ENCODE measurements at regions not wholly inside any gene's neighbourhood (a gene's known extent, or its start where the extent isn't known, plus 50 kb on each side); places are given as distances from the start of the nearest gene placed in this dataset.

DNA sequence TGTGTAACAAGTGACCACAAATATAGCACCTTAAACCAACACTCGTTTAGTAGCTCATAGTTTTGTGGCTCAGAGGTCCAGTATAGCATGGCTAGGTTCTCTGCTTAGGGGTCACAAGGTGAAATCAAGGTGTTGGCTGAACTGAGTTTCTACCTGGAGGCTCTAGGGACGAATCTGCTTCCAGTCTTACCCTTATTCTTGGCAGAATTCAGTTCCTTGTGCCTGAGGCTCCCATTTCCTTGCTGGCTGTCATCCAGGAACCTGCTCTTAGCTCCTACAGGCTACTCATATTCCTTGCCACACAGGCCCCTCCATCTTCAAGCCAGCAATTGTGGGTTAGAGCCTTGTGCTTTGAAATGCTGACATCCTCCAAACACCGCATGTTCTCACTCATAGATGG lies 212.3 kb upstream of the CDH13 start:
- DNase-seq = no peak

DNA sequence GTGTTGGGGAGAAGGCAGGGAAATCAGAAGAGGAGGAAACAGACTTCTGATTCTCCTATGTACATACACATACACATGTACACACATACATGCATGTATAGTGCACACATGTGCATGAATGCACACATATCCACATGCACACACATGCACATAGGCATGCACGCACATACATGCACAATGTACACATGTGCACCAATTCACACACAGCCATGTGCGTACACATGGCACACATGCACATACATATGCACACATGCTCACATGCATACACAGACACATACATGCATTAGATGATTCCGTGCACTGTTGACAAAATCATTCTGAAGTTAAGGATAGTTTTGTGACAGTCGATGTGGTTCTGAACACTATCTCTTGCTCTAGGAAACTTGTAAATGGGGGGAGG lies 214.0 kb upstream of the CDH13 start:
- DNase-seq = no peak

DNA sequence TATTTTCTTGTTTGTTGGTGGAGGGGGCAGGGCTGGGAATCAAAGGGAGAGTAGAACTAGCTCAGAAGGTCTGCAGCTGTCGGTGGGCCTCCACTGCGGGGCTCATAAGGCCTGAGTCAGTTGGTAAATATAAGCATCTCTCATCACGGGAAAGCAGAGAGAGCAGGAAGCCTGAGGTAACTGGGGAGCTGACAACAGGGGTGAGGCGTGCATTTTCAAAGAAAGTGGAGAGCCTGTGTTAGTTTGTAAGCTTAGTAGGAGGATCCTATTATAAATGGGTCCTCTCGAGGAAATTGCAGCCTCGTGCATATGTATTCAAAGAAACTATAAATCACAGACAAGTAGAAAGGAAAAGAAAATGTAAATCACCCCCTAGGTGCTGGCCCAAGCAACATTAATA lies 221.0 kb upstream of the CDH13 start:
- DNase-seq = no peak

DNA sequence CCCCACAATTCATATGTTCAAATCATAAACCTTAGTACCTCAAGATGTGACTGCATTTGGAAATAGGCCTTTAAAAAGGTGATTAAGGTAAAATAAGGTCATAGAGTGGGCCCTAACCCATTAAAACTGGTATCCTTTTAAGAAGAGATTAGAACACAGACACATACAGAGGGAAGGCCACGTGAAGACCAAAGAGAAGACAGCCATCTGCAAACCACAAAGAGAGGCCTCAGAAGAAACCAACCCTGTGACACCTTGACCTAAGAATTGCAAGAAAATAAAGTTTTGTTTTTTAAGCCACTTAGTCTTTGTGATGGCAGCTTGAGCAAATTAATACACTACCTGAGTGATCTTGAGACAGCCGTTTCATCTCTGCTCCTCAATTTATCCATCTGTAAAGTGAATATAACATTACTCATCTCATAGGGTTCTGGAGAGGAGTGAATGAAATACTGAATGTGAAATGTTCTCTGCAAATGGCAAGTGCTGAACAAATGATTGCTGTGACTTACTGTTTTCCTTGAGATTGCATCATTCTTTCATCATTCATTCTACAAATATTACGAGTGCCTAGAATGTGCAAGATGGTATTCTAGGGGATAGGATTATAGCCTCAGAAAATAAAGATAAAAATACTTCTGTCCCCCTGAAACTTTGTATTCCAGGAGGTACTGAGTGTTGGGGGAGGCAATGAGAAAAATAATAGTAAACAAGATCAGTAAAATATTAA lies 222.0 kb upstream of the CDH13 start:
- DNase-seq = no peak

DNA sequence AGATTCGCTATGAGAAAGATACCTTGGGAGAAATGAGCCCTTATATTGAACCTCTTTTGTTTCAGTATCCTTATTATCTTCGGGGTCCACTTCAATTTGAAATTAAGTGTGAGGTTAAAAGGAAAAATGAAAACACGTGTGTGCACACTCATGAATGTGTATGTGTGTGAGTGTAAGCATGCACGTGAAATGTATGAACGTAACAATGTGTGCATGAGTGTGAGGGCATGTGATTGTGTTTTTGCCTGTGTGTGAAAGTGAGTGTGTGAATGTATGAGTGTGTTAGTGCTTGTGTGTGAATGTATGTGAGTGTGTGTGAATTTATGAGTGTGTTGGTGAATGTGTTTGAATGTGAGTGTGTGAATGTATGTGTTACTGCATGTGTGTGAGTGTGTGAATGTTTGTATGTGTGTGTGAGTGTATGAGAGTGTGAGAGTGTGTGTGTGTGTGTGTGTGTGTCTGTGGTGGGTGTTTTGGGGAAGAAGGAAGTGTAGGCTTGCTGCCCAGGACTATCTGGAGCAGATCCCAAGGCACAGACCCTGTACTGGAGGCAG lies 224.0 kb upstream of the CDH13 start:
- DNase-seq = no peak

DNA sequence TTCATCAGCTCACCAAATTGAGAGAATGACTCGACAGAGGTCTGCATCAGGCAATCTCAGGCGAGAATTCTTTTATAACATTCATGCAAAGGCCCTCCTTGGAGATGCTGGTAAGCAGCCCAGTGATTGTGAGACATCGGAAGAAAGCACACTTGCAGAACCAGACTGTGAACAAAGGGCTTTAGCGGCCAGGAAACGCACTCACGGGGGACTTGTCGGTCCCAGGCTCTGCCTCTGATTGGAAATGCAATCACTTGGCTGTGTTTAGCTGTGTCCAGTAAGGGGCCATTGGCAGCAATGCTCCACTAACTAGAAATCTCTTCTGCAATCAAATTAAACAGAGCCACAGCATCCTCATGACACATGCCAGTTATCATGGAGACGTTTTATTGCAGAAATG lies 226.7 kb upstream of the CDH13 start:
- peak in 3 of 58 donors; percentile 5 to 34 (median 22) for DNase-seq

DNA sequence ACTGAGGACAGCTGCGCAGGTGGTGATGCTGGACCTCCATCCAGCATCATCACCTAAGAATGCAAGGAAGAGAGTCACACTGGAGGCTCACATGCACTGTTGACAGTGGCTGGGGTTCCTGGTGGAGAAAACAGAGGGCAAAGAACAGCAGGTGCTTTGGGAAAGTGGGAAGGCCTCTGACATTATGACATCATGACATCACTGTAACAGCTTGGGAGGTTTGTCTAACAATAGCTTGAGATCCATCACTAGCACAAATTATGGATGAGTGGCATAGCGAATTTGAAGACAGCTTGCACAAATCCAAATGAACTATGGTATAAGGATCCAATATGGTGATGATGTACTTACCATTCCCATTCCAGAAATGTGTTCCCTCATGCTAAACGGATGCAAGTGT lies 226.5 kb upstream of the MPHOSPH6 start:
- no peak for DNase-seq

DNA sequence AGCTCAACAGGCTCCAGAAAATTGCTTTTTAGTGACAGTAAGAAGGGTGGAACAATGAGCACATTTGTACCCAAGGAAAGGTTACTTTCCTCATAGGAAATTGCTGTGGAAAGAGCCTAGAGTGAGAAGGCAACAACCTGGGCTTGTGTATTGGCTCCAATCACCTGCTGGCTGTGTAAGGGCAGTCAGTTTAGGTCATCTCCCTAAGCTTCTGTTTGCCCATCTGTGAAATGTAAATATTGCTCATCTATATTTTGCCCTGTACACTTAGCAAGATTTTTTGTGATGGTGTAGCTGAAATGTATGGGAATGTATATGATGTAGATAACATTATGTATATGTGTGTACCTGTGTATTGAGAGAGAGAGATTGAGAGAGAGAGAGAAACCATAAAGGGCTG lies 225.2 kb upstream of the MPHOSPH6 start:
- no peak for DNase-seq

DNA sequence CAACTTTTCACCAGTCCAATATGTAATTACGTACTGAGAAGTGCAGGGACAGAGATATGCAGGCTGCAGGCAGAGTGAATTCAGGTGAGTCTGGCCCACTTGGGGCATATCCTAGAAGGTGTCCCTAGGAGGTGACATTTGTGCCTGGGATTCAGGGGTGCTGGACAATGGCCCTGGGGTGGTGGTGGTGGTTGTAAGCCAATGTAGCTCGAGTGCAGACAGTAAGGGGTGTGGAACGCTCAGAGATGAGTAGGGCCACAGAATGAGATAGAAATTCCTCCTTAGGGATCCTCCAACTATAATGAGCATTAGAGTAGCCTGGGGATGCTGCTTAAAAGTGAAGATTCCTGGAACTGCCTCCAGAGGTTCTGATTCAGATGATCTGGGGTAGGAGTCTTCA lies 221.7 kb upstream of the MPHOSPH6 start:
- DNase-seq = no peak

DNA sequence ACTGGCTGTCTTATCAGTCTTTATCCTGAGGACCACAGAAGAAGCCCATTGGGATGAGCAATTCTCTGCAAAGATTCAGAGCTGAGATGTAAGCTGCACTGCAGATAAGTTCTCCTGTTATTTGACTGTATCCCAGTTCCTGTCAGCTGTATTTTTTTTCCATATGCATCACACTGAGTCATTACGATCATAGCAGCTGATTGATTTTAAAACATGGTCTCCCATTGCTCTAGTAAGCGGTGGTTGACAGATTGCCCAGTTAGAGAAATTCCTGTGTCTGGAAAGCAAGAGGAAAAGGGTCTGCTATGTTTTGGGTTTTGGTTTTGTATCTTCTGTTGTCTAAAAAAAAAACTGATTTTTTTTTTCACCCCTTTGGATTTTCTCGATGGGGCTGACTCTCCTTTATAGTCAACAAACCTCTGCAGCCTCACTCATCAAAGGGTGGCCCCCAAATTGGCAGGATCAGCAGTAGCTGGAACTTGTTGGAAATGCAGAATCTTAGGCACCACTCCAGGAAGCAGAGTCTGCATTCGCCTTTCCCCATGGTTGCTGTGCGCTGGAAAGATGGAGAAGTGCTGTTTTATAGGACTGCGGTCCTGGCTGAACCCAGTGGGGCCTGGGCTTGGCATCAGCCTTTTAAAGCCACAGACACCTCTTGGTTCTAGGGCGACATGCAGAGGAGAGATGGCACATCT lies 220.1 kb upstream of the MPHOSPH6 start:
- DNase-seq = no peak

DNA sequence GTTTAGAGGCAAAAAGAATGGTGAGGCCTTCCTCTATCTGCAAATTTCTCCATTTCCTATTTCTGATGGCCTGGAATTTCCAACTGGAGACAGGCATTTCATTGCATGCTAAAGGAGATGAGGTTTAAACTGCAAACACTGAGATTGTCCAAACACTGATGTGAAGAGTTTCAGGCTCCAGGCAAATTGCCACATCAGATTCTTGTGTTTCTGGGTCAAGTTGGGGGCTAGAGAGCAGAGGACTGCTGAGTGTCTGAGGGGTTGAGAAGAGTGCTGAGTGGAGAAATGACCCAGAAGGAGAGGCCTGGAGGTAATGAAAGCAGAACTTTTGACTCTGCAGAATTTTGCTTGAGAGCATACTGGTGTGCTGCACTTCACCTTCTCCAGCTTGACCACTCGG lies 216.7 kb upstream of the MPHOSPH6 start:
- DNase-seq = no peak

DNA sequence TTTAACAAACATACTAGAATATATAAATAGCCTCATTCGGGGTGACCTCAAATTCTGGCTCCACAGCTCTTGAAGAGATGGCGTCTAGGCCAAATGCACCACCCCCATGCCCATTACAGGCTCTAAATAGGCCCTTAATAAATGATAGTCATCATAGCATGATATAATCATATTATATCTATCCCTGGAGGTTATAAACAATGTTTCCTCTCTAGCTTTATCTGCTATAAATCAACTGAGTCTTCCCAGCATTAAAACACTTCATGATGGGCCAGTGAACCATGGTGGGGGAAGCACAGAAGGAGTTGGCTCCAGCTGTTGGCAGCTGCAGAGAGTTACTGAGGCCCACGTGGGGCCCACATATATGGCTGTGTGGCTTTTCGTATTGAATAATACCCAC lies 214.9 kb upstream of the MPHOSPH6 start:
- no peak for DNase-seq

DNA sequence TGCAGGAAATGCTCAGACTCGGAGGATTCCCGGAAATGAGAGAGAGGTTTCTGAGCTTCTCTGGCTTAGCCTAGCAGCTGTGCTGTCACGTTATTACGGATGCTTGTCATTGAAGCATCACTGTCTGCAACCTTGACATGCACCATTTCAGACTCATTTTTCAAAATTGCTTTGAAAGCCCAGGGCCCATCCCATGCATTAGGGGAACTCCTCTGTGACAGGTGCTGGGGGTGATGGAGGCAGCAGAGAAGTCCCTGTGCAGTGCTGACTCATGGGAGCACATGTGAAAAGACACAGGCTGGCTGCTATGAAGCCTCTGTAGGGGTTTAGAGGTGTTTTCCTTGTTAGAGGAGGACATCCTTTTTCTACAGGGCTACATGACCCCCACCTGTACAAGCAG lies 214.0 kb upstream of the MPHOSPH6 start:
- no peak for DNase-seq

DNA sequence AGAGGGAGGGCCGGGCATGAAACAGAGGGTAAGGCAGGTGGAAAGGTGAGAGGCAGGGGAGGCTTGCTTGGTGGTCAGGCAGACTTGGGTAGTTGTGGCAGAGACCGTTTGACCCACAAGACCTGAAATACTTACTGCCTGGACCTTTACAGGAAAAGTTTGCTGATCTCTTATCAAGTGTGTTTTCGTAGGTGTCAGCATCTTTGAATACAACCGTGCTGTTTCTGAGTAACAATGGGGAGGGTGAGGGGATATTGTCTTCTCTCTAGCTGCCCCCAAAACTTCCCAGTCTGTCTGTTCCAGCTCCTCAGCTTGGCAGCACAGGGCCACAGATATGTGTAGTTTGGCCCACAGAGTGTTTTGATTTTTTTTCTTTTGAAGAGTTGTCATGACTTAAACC lies 212.5 kb upstream of the MPHOSPH6 start:
- no peak for DNase-seq

DNA sequence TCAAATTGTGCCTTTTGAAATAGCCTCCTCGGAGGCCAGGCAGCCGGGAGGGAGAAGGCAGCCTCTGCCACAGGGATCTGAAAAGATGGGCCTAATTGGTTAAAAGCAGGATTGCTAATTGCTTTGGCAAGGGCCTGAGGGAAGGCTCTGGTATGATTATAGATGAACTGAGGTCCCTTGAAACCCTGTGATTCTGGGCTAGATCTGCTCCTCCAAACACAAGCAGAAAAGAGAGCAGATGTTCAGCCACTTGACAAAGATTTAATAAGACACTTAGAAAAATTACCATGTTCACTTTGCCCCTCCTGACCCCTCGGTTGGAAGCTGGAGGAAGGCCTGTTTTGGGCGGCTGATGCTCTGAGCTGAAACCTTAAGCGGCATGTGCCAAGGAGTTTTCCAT lies 209.5 kb upstream of the MPHOSPH6 start:
- no peak for DNase-seq

DNA sequence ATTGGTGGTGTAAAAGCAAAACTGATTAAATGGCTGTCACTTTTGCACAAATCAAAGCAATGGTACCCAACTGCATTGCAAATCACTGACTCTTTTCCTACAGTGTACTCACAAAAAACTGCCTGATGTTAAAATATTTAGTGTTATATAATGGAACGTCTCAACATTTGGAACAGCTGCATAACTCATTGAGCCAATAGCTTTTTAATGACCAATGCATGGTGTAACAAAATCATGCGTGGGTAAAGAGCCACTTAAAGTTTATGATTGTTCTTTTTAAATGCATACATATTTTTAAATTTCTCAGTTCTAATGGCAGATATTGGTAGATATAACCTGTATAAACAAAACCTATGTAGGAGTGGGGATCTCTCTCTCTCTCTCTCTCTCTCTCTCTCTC lies 204.0 kb upstream of the MPHOSPH6 start:
- DNase-seq = no peak

DNA sequence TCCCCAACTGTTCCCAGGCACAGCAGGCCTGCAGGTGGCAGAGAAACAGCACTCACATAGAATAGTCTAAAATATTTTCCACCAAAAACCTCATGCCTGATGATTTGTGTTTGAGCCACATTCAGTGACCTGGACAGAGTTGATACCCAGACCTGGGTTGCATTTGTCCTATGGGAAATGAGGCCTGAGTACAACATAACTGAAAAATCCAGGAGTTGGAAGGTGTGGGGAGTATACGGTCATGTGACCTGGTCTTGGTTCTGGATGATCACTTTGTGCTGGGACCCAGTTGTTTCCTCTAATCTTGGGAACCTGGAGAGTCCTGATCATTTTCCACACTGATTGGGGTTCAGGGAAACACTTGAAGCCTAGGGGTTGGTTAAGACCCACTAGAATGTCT lies 200.3 kb upstream of the MPHOSPH6 start:
- DNase-seq = no peak

DNA sequence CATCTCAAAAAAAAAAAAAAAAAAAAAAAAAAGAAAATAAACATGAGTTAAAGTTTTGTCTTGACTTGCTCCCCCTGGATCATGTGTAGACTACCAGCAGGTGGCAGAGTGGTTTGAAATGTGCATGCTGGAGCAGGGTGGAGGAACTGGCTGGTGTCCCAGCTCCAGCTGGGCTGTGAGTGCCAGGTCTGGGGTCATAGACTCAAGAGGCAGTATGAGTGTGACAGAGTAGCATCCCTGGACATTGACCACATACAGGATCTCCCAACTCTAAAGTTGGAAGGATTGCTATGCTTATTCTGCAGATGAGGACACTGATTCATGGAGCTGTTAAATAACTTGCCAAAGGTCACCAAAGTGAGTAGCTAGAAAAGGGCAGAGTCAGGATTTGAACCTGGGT lies 198.0 kb upstream of the MPHOSPH6 start:
- peak in 47 of 58 donors; percentile 1 to 63 (median 22) for DNase-seq

DNA sequence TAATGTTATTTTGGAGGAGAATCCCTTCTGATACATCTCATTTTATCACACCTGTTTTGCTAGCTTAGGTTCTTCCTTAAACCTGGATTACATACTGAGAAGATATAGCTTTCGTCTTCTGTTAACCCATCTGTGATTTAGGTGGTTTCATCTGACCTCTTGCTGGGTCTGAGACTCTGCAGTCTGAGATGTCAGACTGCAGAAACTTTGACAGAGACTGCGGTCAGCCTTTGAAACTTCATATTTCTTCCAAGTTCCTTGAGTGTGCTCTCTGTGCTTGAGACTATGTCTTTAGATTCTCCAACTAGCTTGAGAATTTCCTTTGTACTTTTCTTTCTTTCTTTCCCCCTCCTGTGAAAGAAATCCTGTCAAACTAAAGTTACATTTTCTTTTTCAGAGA lies 196.4 kb upstream of the MPHOSPH6 start:
- DNase-seq = no peak

DNA sequence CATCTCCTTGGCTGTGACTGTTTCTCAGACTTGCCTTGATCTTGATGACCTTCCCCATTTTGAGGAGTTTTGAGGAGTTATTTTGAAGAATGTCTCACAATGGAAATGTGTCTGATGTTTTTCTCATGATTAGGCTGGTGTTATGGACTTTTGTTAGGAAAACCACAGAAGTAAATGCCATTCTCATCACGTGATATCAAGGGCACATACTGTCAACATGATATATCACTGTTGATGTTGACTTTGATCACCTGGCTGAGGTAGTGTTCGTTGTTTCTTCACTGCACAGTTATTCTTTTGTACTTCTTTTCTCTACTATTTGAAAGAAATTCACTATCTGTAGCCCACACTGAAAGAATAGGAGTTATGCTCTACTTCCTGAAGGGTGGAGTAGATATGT lies 194.7 kb upstream of the MPHOSPH6 start:
- no peak for DNase-seq

DNA sequence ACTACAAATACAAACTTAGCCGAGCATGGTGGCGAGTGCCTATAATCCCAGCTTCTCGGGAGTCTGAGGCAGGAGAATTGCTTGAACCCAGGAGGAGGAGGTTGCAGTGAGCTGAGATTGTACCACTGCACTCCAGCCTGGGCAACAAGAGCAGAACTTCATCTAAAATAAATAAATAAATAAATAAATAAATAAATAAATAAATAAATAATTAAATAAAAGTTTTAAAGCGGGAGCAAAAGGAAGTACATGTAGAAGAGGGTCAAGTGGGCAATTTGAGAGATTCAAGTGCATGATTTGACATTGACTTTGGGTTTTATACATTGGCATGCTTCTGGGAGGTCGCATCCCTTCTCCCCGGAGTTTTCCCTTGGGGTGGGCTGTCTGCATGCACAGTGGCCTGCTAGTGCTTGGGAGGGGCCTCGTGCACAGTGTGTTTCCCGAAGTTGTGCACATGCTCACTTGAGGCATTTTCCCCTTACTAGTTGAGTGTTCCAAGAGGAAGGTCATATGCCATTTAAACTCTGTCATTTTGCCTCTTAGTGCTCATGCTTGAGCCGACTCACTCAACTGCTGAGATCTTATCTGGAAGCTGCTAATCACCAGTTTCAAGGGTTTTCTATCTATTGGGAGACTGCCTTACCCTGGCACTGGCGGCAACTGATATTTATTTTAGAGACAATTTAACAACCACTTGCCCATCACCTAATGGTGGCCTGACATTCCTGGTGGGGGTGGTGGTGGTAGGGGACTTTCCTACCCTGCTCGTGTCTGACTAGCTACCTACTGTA lies 193.2 kb upstream of the MPHOSPH6 start:
- no peak for DNase-seq

DNA sequence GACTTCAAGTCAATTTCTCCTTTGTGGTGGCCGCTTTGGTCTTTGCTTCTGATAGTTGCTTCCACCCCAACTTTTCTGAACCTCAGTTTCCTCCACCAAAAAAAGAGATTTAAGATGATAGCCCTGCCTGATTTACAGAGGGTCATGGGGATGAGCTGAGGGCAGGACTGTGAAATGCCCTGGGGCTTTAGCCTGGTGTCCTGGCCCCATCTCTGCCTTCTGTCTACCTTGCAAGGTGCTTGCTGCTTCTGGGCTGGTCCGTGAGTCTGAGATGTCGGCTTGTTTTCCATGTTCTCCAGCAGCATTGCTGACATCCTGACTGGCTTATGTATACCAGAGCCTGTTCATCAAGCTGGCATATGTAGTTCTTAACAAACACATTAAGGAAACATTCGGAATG lies 191.9 kb upstream of the MPHOSPH6 start:
- DNase-seq = no peak
